HG03064 (cell line): ENCODE measurements at regions not wholly inside any gene's neighbourhood (a gene's known extent, or its start where the extent isn't known, plus 50 kb on each side); places are given as distances from the start of the nearest gene placed in this dataset.
"Not testable (repeated sequence)": the region's sequence is repeated elsewhere in the genome, so short reads cannot be mapped to it uniquely, and the experiment has no call there.

Experiments used
- ATAC-seq: cut with Tn5 transposase; IDR thresholded peaks from one replicate; pipeline ENCODE4 v1.9.1; 2021; ENCODE audit warnings: low read depth; ENCODE audit not compliant: unreplicated experiment

GRCh38 chr18:26654616-26655524 is 106.5 kb upstream of the KCTD1 start:
- ATAC-seq, result no peak

GRCh38 chr18:26653943-26654615 is 105.7 kb upstream of the KCTD1 start:
- ATAC-seq, result no peak

GRCh38 chr18:26652501-26652900 is 104.1 kb upstream of the KCTD1 start:
- no peak for ATAC-seq

- ATAC-seq, result no peak
Observed at GRCh38 chr18:26650310-26651268, 102.2 kb upstream of the KCTD1 start.

- ATAC-seq, result no peak
Observed at GRCh38 chr18:26649193-26649543, 100.8 kb upstream of the KCTD1 start.

- no peak for ATAC-seq
Observed at GRCh38 chr18:26648509-26649192, 100.3 kb upstream of the KCTD1 start.

- ATAC-seq, result no peak
Observed at GRCh38 chr18:26646901-26647300, 98.5 kb upstream of the KCTD1 start.

GRCh38 chr18:26642440-26643348 is 94.3 kb upstream of the KCTD1 start:
- no peak for ATAC-seq

- no peak for ATAC-seq
Observed at GRCh38 chr18:26640541-26640940, 92.2 kb upstream of the KCTD1 start.

GRCh38 chr18:26639149-26639548 is 90.8 kb upstream of the KCTD1 start:
- no peak for ATAC-seq

- no peak for ATAC-seq
Observed at GRCh38 chr18:26637983-26638382, 89.6 kb upstream of the KCTD1 start.

GRCh38 chr18:26637324-26637723 is 89.0 kb upstream of the KCTD1 start:
- ATAC-seq, result no peak

GRCh38 chr18:26635466-26635865 is 87.1 kb upstream of the KCTD1 start:
- no peak for ATAC-seq

GRCh38 chr18:26634631-26635030 is 86.3 kb upstream of the KCTD1 start:
- ATAC-seq, result no peak

- no peak for ATAC-seq
Observed at GRCh38 chr18:26631135-26631534, 82.8 kb upstream of the KCTD1 start.

GRCh38 chr18:26630596-26630995 is 82.2 kb upstream of the KCTD1 start:
- no peak for ATAC-seq

GRCh38 chr18:26628017-26628416 is 79.7 kb upstream of the KCTD1 start:
- no peak for ATAC-seq

- no peak for ATAC-seq
Observed at GRCh38 chr18:26624443-26624842, 76.1 kb upstream of the KCTD1 start.

- ATAC-seq, result not testable (repeated sequence)
Observed at GRCh38 chr18:26623314-26623713, 75.0 kb upstream of the KCTD1 start.
